K562 (cell line): ENCODE measurements at regions not wholly inside any gene's neighbourhood (a gene's known extent, or its start where the extent isn't known, plus 50 kb on each side); places are given as distances from the start of the nearest gene placed in this dataset.
A peak's percentile ranks its signal among the peaks of the same experiment; 100 is the strongest.

Experiments used
- ATAC-seq: fragments of 200-7000 bp; cut with Tn5 transposase; 3 replicates; pipeline ENCODE4 v1.9.1; 2020; ENCODE audit warnings: moderate library complexity
- BruUV-seq: library from RNA; stranded (reverse); fragments of 400-500 nt; replicated peaks from 2 replicates; lab custom pipeline; 2021; lab: Mats Ljungman, UMichigan
- CTCF ChIA-PET: fragments of 300-600 bp; formaldehyde crosslinking; extraction: SDS; loops from one replicate; lab custom pipeline; 2021; ENCODE audit warnings: low intra/inter-chr PET ratio; lab: Yijun Ruan, JAX
- POLR2A ChIA-PET: fragments of 300-600, 350-650 bp; sonication (Branson Sonifier 250); formaldehyde crosslinking; extraction: SDS; loops from one replicate; lab custom pipeline; 2021; ENCODE audit warnings: antibody characterized with exemption, inconsistent platforms; lab: Yijun Ruan, JAX
- DNase-seq, 4 experiments: peaks; one replicate each; pipeline versions ENCODE4 v3.0.0 to v3.0.0-alpha.2; 2011 to 2018; ENCODE audit warnings: low spot score in 3 of 4, mixed read lengths in 3 of 4; ENCODE audit errors: extremely low read depth in 1 of 4
- FAIRE-seq: peaks from 2 replicates; lab custom pipeline; 2011; peaks lifted over from hg19 to GRCh38; lab: Jason Lieb, UNC
- H2AFZ ChIP-seq: 2 replicates; pipeline ENCODE4 v1.6.0; 2011; ENCODE audit warnings: low read depth, low read length, control low read depth, inconsistent platforms
- H3K27ac ChIP-seq: fragments of 200-600 bp; 3 replicates; pipeline ENCODE4 v1.8.0; 2011; ENCODE audit warnings: low read depth, mild to moderate bottlenecking, control low read depth, inconsistent platforms, low read length, moderate library complexity, mixed read lengths; ENCODE audit errors: extremely low read depth
- H3K27me3 ChIP-seq, 2 experiments: fragments of 300-600 bp in 1 of 2; 2 replicates in 1 of 2; 3 replicates in 1 of 2; pipeline versions ENCODE4 v1.6.0 to v1.8.0; 2011; ENCODE audit warnings: inconsistent platforms in 2 of 2, low read length in 2 of 2, mild to moderate bottlenecking in 1 of 2, mixed read lengths in 1 of 2, moderate library complexity in 1 of 2; ENCODE audit not compliant: control insufficient read depth in 2 of 2, insufficient read depth in 2 of 2
- H3K36me3 ChIP-seq: fragments of 300-600 bp; 3 replicates; pipeline ENCODE4 v1.8.0; 2011; ENCODE audit warnings: mild to moderate bottlenecking, low read length, inconsistent platforms; ENCODE audit not compliant: control insufficient read depth, insufficient read depth
- H3K4me1 ChIP-seq, 2 experiments: fragments of 200-600 bp in 1 of 2; replicated peaks in 1 of 2; 2 replicates in 1 of 2; 3 replicates in 1 of 2; pipeline versions ENCODE4 v1.5.1 to v1.8.0; 2011; ENCODE audit warnings: inconsistent platforms in 2 of 2, low read length in 2 of 2, mild to moderate bottlenecking in 1 of 2, mixed read lengths in 1 of 2, moderate library complexity in 1 of 2; ENCODE audit not compliant: control insufficient read depth in 2 of 2, insufficient read depth in 2 of 2
- H3K4me2 ChIP-seq: 2 replicates; pipeline ENCODE4 v1.6.1; 2011; ENCODE audit warnings: low read length, control low read depth, inconsistent platforms, mixed read lengths; ENCODE audit not compliant: insufficient read depth
- H3K4me3 ChIP-seq: fragments of 200-600 bp; sonication (generic), shearing (Covaris generic); 2 replicates; pipeline ENCODE4 v1.5.1; 2016; ENCODE audit warnings: control low read depth, inconsistent platforms
- H3K79me2 ChIP-seq: fragments of 200-600 bp; 3 replicates; pipeline ENCODE4 v1.8.0; 2011; ENCODE audit warnings: low read length, inconsistent platforms; ENCODE audit not compliant: control insufficient read depth, insufficient read depth
- H3K9ac ChIP-seq, 2 experiments: 2 replicates each; pipeline versions ENCODE4 v1.6.0 to v1.6.1; 2011; ENCODE audit warnings: low read depth in 2 of 2, low read length in 2 of 2, control low read depth in 1 of 2, inconsistent platforms in 1 of 2, mild to moderate bottlenecking in 1 of 2, mixed read lengths in 1 of 2; ENCODE audit not compliant: insufficient read depth in 1 of 2
- H3K9me1 ChIP-seq: one replicate; pipeline ENCODE4 v1.6.0; 2011; ENCODE audit warnings: inconsistent platforms, mild to moderate bottlenecking, low read length, moderate library complexity; ENCODE audit not compliant: control insufficient read depth, insufficient read depth
- H3K9me3 ChIP-seq: replicated peaks from 2 replicates; pipeline ENCODE4 v1.5.1; 2011; ENCODE audit warnings: low read depth, low read length, inconsistent platforms; ENCODE audit not compliant: control insufficient read depth, insufficient read depth
- H4K20me1 ChIP-seq: replicated peaks from 2 replicates; pipeline ENCODE4 v1.6.1; 2011; ENCODE audit warnings: low read length, inconsistent platforms, mixed read lengths; ENCODE audit not compliant: control insufficient read depth, insufficient read depth
- BMI1 ChIP-seq: fragments of 150-350 bp; IDR thresholded peaks from 2 replicates; pipeline ENCODE4 v1.6.1; 2014; ENCODE audit warnings: low read length
- CBX5 ChIP-seq: IDR thresholded peaks from 2 replicates; pipeline ENCODE4 v1.6.1; 2014; ENCODE audit warnings: low read depth, borderline replicate concordance
- CEBPB ChIP-seq: fragments of 450-650 bp; IDR thresholded peaks from 2 replicates; pipeline ENCODE4 v1.6.1; 2016; ENCODE audit warnings: missing genetic modification characterization, missing compliant biosample characterization
- CHD2 ChIP-seq: IDR thresholded peaks from 2 replicates; pipeline ENCODE4 v1.6.1; 2011; ENCODE audit warnings: low read depth, low read length
- CREBBP ChIP-seq: IDR thresholded peaks from one replicate; pipeline ENCODE4 v1.6.1; 2012; ENCODE audit warnings: low read depth, mild to moderate bottlenecking, control low read depth, inconsistent platforms, low read length
- HDAC3 ChIP-seq: fragments of 450-650 bp; IDR thresholded peaks from 2 replicates; pipeline ENCODE4 v1.6.1; 2018; ENCODE audit warnings: borderline replicate concordance, mild to moderate bottlenecking, moderate library complexity; ENCODE audit not compliant: partially characterized antibody
- HDAC6 ChIP-seq: IDR thresholded peaks from 2 replicates; pipeline ENCODE4 v1.6.1; 2012; ENCODE audit warnings: low read depth, mild to moderate bottlenecking, control low read depth, inconsistent platforms, low read length, moderate library complexity
- L3MBTL2 ChIP-seq: fragments of 450-650 bp; IDR thresholded peaks from 2 replicates; pipeline ENCODE4 v1.6.1; 2016; ENCODE audit warnings: mild to moderate bottlenecking, moderate library complexity
- MEIS2 ChIP-seq: fragments of 450-650 bp; IDR thresholded peaks from 2 replicates; pipeline ENCODE4 v1.6.1; 2014; ENCODE audit warnings: mild to moderate bottlenecking; ENCODE audit not compliant: partially characterized antibody
- NEUROD1 ChIP-seq: fragments of 150-350 bp; IDR thresholded peaks from 2 replicates; pipeline ENCODE4 v1.6.1; 2014; ENCODE audit warnings: borderline replicate concordance, low read length, low read depth; ENCODE audit not compliant: partially characterized antibody
- NFIC ChIP-seq: fragments of 450-650 bp; IDR thresholded peaks from 2 replicates; pipeline ENCODE4 v1.6.1; 2017; ENCODE audit warnings: mild to moderate bottlenecking, inconsistent platforms
- POU5F1 ChIP-seq: fragments of 150-350 bp; IDR thresholded peaks from 2 replicates; pipeline ENCODE4 v1.6.1; 2014; ENCODE audit warnings: borderline replicate concordance, low read length, low read depth, mild to moderate bottlenecking; ENCODE audit not compliant: partially characterized antibody
- PRMT5 ChIP-seq: sonication (generic); formaldehyde crosslinking; IDR thresholded peaks from 2 replicates; pipeline ENCODE4 v1.5.0; 2020; ENCODE audit warnings: missing genetic modification reagents
- PTBP1 ChIP-seq: fragments of 200-400 bp; formaldehyde crosslinking; IDR thresholded peaks from 2 replicates; pipeline ENCODE4 v1.6.1; 2017; ENCODE audit warnings: low read depth, low read length
- SMAD3 ChIP-seq: fragments of 450-650 bp; formaldehyde crosslinking; conservative IDR thresholded peaks from 2 replicates; pipeline ENCODE4 v1.4.0; 2020; ENCODE audit warnings: mild to moderate bottlenecking
- ZNF551 ChIP-seq: fragments of 250-450 bp; sonication (Bioruptor Pico); IDR thresholded peaks from 2 replicates; pipeline ENCODE4 v1.5.0; 2021; ENCODE audit warnings: mild to moderate bottlenecking, moderate library complexity
- ZNF764 ChIP-seq: fragments of 250-450 bp; sonication (Bioruptor Pico); IDR thresholded peaks from 2 replicates; pipeline ENCODE4 v1.4.0; 2020; ENCODE audit warnings: low read depth, mild to moderate bottlenecking, moderate library complexity
- WGBS: fragments of 100-300 bp; shearing (Covaris generic); methylation state at CpG from one replicate; pipeline ENCODE4 v1.1.6; 2016; ENCODE audit warnings: low coverage, mixed read lengths; ENCODE audit not compliant: insufficient coverage; ENCODE audit errors: missing lambda C conversion rate; 5-methylcytosine and 5-hydroxymethylcytosine counted together
- in situ Hi-C: fragments of 300-500 bp; cut with MboI; formaldehyde crosslinking; loops from 4 replicates; pipeline ENCODE4 v1.15.0; 2018; ENCODE audit warnings: inconsistent platforms, mixed read lengths
- intact Hi-C: fragments of 100-400 bp; cut with micrococcal nuclease; formaldehyde crosslinking; loops from 2 replicates; pipeline ENCODE4 v1.14.2; 2022
- TF ChIP-seq, protein P1 (sequence below), 2 experiments: fragments of 450-650 bp in 1 of 2; sonication (generic) in 1 of 2; formaldehyde crosslinking in 1 of 2; IDR thresholded peaks in 1 of 2; conservative IDR thresholded peaks in 1 of 2; 2 replicates each; pipeline versions ENCODE4 v1.6.1 to v1.8.1; 2016 to 2023; ENCODE audit warnings: mild to moderate bottlenecking in 2 of 2, moderate library complexity in 2 of 2, inconsistent platforms in 1 of 2, missing genetic modification reagents in 1 of 2
- TF ChIP-seq, protein P2 (sequence below): sonication (generic); formaldehyde crosslinking; IDR thresholded peaks from 2 replicates; pipeline ENCODE4 v1.8.1; 2023; ENCODE audit warnings: mild to moderate bottlenecking, missing genetic modification reagents, moderate library complexity
- TF ChIP-seq, protein P3 (sequence below): sonication (generic); formaldehyde crosslinking; IDR thresholded peaks from 2 replicates; pipeline ENCODE4 v1.8.1; 2022; ENCODE audit warnings: missing genetic modification reagents

DNA sequence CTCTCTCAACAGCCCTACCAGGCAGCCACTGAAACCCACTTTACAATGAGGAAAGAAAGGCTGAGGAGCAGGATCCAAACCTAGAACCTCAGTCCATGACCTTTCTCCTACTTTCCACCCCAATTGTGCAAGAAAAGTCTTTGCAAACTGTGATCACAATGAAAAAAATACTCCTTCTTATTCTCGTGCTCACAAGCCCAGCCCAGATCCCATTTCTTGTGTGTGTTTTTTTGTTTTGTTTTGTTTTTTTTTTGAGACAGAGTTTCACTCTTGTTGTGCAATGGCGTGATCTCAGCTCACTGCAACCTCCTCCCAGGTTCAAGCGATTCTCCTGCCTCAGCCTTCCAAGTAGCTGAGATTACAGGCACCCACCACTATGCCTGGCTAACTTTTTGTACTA is 97.7 kb downstream of the CRYAA start (continued):
- TF ChIP-seq NEUROD1 (no peak), CBX5 (no peak), PTBP1 (no peak)

DNA sequence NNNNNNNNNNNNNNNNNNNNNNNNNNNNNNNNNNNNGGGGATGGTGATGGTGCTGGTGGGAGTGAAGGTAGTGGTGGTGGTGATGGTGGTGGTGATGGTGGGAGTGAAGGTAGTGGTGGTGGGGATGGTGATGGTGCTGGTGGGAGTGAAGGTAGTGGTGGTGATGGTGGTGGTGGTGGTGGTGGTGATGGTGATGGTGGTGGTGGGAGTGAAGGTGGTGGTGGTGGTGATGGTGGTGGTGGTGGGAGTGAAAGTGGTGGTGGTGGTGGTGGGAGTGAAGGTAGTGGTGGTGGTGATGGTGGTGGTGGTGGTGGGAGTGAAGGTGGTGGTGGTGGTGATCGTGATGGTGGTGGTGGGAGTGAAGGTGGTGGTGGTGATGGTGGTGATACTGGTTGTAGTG is 93.6 kb downstream of the CRYAA start:
- FAIRE-seq, result no peak
- CTCF ChIA-PET, result no interaction called here
- in situ Hi-C loops (loop anchor here (5.0 kb wide), 1 partner anchor 55 kb away; no protein-coding TSS in a partner anchor), intact Hi-C loops (no loop called here)
- Histone ChIP-seq H3K4me2 (no peak overlapping the region), H2AFZ (no peak overlapping the region), H3K79me2 (no peaks in the 10 kb centered on the region), H3K27me3 (peaks cover 6 to 15% of the 10 kb centered on the region in 2 experiments; a peak in 2 of 5 replicates), H3K4me1 (no peaks in the 10 kb centered on the region), H4K20me1 (no peaks in the 10 kb centered on the region), H3K36me3 (no peaks in the 10 kb centered on the region), H3K9me1 (no peaks in the 10 kb centered on the region), H3K27ac (no peak overlapping the region), H3K9ac (no peak overlapping the region), H3K4me3 (no peak overlapping the region), H3K9me3 (peaks cover 5% of the 10 kb centered on the region)
- BruUV-seq, result no TSS peak
- WGBS, result 0% methylated on average over 1 of the region's 1 CpG
- POLR2A ChIA-PET, result no interaction called here
- ATAC-seq, result no peak
- no peak for DNase-seq
- TF ChIP-seq CREBBP, result peak; percentile 17
- TF ChIP-seq SMAD3, result no peak
- TF ChIP-seq HDAC6, result 0 out of 2 replicates have a peak, but pooled peaks have one; percentile 19
- TF ChIP-seq ZNF551 (CRISPR knock-in tag), result no peak
- TF ChIP-seq, protein P1, sequence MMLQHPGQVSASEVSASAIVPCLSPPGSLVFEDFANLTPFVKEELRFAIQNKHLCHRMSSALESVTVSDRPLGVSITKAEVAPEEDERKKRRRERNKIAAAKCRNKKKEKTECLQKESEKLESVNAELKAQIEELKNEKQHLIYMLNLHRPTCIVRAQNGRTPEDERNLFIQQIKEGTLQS (IDR thresholded peaks at IDR 0.05), result no peak
- TF ChIP-seq, protein P1 (CRISPR knock-in tag; conservative IDR thresholded peaks at IDR 0.05), result no peak
- no peak for TF ChIP-seq POU5F1
- TF ChIP-seq CHD2, result 0 out of 2 replicates have a peak, but pooled peaks have one; percentile 16
- TF ChIP-seq, protein P2, sequence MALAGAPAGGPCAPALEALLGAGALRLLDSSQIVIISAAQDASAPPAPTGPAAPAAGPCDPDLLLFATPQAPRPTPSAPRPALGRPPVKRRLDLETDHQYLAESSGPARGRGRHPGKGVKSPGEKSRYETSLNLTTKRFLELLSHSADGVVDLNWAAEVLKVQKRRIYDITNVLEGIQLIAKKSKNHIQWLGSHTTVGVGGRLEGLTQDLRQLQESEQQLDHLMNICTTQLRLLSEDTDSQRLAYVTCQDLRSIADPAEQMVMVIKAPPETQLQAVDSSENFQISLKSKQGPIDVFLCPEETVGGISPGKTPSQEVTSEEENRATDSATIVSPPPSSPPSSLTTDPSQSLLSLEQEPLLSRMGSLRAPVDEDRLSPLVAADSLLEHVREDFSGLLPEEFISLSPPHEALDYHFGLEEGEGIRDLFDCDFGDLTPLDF, result no peak
- no peak for TF ChIP-seq NFIC
- no peak for TF ChIP-seq ZNF764 (CRISPR knock-in tag)
- TF ChIP-seq L3MBTL2, result no peak
- TF ChIP-seq BMI1, result no peak
- TF ChIP-seq, protein P3, sequence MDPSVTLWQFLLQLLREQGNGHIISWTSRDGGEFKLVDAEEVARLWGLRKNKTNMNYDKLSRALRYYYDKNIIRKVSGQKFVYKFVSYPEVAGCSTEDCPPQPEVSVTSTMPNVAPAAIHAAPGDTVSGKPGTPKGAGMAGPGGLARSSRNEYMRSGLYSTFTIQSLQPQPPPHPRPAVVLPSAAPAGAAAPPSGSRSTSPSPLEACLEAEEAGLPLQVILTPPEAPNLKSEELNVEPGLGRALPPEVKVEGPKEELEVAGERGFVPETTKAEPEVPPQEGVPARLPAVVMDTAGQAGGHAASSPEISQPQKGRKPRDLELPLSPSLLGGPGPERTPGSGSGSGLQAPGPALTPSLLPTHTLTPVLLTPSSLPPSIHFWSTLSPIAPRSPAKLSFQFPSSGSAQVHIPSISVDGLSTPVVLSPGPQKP (CRISPR knock-in tag), result no peak
- TF ChIP-seq PRMT5 (CRISPR knock-in tag), result no peak
- no peak for TF ChIP-seq CEBPB (tag)
- no peak for TF ChIP-seq HDAC3
- no peak for TF ChIP-seq MEIS2
